ENCODE measurements at regions not wholly inside any gene's neighbourhood (a gene's known extent, or its start where the extent isn't known, plus 50 kb on each side); places are given as distances from the start of the nearest gene placed in this dataset.

DNA sequence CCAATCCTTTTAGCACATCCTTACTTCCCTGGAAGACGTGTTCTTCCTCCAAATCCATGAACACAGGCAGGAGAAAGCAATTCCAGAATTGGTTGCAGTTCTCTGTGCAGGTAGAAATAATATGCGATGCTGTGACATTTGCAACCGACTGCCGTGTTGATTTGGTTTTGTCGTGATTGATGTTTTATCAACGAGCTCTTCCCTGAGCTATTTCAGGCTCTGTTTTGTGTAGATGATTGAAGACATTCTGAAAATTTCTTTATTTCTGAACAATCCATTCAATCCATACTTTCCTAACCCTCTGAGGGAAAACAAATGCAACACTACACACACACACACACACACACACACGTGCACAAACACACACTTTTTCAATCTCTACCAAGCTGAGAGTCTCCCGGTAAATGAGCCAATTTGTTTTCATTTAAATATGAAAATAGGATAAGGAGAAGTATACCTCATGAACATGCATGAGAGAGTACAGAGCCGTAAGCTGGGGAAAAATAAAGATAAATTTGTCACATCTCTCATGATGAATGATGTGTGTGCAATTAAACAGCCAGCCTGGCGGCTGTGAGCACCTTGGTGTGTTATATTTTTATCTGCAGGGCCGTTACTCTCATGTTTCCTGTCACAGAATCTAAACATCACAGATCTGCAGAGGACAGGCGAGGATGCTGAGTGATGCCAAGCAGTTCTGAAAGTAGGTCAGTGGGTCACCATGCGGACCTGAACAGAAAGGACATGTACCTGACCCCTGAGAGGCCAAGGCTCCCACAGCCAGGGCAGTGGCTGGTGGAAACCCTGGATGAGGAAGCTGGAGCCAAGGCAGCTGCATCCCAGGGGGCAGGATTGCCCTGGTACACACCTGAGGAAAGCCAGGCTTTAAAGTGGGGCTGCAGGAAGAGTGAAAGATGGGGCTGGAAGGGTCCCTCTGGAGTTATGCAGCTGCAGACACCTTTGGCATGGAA lies 64.8 kb downstream of the PDCL3 start:
- no peak for DNase-seq

DNA sequence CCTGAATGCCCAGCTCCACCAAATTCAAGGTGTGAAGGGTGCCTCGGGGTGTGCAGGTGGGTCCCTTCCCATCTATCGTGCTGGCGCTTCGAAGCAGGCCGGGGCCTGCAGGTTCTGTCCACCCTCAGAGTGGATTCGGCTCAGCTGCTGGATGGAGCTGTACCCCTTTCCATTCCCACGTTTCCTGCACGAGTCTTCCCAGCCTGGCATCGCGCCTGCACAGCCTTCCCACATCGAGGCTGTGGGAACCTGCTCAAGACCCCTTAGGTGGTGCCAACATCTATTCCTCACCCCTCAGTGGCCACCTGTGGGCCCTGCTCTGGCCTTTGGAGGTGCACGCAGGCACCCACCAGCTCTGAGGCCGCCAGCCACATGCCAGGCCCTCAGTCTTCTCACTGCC lies 65.7 kb downstream of the PDCL3 start:
- no peak for DNase-seq

DNA sequence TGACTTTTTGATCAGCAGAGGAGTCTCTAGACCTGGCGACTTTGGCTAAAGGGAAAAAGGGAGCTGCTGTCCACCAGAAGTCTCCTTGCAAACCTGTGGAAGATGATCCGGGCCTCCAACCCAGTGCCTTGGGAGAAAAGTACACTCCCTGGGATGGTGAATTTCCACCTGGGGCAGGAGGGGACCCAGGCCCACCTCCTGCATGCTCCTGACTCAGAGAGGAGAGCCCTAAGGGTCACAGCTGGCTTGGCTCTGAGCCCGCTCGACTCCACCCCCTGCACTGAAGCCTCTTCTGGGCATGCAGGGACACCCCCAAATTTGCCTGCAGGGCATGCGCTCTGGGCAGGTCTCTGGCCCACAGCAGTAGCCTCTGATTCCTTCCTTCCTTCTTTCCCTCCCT lies 66.5 kb downstream of the PDCL3 start:
- no peak for DNase-seq

DNA sequence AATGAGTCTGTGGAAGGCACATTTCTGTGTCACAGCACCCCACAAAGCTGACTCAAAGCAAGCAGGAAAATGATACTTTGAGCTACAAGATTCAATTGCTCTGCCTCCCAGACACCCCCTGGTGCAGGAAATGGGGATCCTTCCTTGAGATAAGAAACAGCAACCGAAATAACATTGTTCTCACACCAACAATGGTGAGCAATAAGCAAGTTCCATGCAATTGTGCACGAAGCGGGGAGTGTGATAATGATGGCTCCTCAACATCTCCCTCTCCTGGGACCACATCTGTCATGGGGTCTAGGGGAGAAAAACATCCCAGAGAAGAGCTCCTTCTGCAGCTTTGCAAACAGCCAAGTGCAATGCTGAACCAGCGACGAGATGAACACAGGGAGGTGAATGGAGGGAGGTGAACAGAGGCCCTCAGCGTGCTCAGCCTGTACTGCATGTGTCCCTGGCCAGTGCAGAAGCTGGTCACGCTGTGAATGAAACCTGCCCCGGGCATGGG lies 67.7 kb downstream of the PDCL3 start:
- no peak for DNase-seq

DNA sequence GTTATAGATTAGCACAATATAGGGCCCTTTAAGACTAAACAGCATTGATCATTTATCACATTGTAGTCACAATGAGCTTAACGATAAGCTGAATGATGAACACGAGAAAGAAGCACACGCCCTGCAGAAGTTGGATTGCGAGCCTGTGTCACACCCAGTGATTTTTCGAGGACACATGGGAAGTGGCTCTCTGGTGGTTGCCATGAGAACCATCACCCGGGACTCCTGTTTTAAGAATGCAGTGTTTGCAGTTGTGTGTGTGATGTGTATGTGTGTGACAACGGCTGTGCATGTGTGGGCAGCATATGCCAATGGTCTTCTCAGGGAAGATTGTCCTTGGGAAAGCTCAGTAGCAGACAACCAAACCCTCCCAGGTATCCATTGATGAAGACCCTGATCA lies 69.2 kb downstream of the PDCL3 start:
- no peak for DNase-seq

DNA sequence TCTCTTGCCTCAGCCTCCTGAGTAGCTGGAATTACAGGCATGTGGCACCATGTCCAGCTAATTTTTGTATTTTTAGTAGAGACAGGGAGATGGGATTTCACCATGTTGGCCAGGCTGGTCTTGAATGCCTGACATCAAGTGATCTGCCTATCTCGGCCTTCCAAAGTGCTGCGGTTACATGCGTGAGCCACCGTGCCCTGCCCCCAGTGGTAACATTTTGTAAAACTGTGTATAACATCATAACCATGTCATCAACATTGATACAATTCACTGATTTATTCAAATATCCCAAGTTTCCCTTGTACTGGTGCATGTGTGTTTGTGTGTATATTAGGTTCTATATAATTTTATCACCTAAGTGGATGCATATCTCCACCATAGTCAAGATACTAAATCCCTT lies 70.0 kb downstream of the PDCL3 start:
- no peak for DNase-seq

DNA sequence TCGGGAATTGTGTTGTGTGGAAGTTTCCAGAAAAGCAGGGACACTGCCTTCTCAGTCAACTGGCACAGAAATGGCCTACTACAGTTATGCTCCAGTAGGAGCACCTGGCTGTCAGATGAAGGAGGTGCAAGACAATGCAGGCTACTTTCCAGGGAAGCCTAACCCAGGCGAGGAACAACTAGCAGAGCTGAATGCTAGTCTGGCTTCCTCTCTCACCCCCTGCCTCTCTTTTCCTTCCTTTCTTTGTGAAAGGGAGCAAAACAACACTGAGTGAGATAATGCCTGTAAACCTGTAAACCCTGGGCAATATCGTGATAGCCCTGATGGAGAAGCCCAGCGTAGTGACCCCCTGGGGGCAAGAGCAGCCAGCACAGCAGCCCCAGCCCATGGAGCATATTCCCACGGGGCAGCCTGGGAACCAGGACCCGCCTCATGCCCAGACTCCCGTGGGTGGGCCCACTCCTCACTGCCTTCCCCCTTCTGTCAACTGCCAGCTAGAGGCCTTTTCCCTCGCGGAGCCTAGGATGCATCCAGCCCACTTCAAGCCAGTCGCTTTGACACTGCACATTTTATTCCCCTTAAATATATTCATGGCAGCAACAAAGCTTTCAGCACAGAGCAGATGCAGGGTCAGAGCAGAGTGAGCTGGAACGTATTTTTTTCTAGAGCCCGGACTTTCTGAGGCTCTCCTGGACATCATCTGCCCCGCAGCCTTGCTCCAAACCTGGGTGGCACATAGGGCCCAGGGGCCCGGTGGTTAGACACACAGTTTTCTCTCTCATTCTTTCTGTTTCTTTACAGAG lies 77.0 kb downstream of the PDCL3 start:
- no peak for DNase-seq

DNA sequence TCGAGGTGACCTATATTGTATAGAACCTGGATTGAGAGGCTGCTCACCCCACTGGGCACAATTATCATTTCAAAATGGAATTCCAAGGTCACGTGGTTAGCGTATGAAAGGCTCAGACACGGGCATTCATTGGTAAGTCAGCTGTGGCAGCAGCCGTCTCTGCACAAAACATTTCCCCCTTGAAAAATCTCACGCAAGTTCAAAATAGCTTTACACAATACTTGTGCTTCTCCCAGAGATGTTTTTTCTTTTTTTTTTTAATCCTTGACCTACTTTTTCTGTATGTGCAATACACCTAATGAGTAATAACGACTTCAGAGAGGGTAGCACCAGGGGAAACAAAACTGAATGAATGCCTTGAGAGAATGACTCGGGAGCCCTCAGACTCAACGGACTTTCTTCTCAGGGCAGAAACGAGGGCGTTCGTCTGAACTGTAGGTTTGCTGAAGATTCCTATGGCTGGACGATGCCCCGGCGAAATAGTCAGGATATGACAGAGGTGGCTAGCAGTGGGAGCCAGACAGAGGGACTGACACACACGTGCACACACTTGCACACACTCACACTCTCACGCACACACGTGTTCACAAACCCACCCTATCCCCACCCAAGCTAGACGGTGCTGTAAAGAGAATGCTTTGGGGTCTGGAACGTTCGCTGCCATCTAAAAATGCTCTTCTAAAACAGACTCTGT lies 77.8 kb downstream of the PDCL3 start:
- no peak for DNase-seq

DNA sequence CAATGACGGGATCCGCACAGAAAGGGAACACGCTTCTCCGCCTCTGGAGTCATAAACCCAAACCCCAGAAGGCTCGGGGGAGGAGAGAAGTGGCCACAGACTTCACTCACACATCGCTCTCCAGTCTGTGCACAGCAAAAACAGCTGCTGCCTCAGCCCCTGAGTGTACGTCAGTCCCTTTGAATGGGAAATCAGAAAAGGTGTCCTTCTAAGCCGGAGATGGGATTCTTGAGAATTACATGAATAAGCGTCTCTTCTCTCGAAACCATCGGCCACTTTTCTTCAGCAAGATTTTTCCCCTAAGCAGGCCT lies 78.3 kb downstream of the PDCL3 start:
- DNase-seq: no peak

DNA sequence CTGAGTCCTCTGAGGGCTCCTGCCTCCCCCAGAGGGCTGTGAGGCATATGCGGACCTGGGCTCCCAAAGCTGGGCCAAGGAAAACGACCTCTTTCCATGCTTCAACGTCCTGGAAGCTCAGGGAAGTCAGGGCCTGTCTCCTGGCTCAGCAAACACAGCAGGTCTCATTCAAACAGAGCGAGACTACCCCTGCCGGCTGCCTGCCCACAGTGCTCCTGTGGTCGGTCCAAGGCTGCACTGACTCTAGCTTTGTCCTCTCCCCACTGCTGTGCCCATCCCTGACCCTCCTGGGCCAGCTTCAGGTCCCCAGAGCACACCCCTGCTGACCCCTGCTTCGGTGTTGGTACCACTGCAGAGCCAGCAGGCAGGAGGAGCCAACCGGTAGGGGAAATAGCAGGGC lies 79.6 kb downstream of the PDCL3 start:
- no peak for DNase-seq

DNA sequence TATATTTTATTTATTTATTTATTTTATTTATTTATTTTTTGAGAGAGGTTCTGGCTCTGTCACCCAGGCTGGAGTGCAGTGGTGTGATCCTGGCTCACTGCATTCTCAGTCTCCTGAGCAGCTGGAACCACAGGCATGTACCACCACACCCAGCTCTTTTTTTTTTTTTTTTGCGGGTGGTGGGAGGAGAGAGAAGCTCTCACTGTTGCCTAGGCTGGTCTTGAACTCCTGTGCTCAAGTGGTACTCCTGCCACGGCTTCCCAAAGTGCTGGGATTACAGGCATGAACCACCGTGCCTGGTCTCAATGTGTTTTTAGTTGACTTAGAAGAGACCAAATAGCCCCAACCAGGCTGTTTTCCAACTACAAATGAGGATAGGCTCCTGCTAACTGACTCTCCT lies 80.7 kb downstream of the PDCL3 start:
- DNase-seq: no peak

DNA sequence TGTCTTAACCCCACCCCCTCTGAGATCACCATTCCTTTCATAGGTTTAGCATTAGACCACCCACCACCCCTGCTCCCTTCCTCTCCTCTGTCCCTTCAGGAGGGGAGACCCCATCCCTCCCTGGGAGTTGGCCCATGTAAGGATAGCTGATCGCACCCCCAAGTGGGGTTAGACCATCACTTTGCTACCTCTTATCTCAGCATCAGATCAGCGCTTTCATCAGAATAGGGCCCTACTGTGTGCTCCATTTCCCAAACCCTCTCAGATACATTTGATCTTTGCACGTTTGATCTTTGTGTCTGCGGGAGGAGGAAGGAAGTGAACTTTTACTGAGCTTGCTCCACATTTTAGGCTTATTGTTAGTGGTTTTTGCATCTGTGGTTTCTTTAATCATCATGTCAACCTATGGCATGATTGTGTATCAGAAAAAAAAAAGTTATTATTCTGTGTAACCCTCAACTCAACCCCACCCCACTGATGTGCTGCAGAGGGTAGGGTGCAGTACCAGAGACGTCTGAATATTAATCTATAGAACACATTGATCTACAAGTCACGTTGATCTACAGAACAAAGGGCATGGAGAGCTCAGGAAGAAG lies 81.2 kb downstream of the PDCL3 start:
- DNase-seq: no peak

DNA sequence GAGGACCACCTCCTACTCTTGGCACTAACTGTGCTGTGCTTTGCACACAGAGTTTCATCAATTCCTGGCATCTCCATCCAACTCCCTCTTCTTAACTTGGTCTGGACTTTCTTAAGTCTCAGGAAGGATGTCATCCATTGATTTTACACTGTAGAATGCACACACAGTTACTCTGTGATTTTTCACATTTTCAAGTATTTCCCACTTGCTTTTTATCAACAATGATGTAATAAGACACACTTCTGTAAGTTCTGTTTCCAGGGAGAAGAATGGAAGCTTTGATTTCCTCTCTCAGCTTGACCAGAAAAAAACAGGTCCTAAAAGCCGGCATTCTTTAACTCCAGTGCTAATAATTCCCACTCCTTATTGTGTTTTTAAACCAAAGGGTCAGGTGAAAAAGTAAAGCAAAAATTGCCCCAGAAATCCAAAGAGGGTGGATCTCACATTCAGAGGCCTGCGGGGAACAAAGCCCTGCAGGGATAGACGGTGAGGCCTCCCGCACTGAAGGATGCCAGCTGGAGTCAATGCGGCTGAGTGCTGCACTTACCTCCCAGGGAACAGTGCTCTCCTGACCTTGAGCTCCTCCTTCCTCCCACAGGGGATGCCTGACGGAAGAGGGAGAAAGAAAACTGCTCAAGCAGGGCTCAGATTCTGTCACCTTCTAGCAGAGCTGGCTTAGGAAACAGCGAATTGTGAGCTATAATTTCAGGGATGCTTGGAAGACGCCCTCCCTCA lies 83.1 kb downstream of the PDCL3 start:
- no peak for DNase-seq

DNA sequence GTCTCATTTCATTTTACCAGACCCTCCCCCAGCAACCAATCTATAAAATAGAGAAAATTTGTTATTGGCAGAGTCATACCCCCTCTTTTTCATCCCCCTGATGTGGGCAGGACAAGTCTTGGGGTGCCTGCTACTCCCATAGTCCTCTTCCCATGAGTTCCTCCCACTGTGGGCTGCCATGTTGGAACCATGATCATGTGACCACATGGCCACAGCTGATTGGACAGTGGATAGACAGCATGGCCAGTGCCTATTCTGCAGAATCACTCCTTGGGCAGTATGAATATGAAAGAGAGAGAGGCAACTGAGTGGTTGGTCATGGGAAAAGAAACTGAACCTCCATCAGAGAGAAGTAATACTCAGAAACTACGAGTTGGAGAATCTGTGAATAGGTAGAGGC lies 84.9 kb downstream of the PDCL3 start:
- DNase-seq: no peak

DNA sequence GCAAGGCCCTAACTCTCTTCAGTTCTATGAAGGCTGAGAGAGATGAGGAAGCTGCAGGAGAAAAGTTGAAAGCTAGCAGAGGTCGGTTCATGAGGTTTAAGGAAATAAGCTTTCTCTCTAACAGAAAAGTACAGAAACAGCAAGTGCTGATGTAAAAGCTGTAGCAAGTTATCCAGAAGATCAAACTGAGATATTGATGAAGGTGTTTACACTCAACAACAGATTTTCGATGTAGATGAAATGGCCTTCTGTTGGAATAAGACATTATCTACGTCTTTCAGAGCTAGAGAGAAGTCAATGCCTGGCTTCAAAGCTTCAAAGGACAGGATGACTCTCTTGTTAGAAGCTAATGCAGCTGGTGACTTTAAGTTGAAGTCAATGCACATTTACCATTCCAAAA lies 87.4 kb downstream of the PDCL3 start:
- no peak for DNase-seq

DNA sequence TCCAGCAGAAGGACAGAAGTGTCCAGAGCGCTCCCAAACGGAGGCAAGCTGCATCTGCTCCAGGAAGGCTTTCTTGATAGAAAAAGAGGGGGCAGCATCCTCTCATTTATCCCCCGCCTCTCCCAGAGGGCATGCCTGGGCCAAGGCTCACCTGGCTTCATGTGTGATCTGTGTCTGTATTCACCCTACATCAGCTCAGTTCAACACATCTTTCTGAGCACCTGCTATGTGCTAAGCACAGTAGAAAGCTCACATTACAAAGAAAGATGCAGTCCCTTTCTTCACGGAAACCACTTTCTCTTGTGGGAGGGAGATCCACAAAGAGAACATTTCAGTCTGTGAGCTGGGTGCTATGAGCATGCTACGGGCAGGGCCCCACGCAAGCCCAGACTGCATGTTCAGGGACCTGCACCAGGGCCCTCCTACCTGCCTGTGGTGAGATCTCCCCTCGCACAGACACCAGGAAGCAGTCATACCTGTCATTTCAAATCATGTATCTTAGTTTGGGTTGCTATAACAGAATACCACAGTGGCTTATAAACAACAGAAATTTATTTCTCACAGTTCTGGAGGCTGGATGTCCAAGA lies 90.7 kb downstream of the PDCL3 start:
- no peak for DNase-seq

DNA sequence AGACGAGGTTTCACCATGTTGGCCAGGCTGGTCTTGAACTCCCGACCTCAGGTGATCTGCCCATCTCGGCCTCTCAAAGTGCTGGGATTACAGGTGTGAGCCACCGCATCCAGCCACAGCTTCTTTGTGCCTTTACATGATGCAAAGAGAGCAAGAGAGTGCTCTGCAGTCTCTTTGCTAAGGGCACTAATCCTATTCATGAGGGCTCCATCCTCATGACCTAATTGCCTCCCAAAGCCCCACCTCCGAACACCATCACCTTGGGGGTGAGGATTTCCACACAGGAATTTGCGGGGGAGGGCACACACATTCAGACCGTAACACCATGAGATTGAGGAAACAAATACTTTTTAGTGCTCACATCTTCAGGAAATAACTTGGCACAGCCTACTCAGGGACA lies 91.8 kb downstream of the PDCL3 start:
- DNase-seq: no peak

DNA sequence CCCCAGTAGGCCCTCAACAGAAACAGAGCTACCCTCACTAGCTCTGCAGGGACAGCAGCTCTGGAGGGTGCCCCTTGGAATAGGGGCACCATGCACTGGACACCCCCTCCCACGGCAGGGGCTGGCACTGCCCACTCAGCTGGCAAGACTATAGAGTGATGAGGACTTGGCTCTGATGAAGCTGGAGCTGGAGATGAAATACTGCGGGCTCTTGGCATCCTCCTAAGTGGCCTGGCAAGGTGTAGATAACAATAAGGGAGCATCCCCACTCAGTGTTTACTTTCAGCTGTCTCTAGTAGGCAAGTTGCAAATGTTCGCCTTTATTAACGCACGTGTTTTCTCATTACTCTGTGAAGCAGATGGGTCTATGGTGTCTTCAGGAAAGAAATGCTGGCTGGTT lies 92.7 kb downstream of the PDCL3 start:
- no peak for DNase-seq

DNA sequence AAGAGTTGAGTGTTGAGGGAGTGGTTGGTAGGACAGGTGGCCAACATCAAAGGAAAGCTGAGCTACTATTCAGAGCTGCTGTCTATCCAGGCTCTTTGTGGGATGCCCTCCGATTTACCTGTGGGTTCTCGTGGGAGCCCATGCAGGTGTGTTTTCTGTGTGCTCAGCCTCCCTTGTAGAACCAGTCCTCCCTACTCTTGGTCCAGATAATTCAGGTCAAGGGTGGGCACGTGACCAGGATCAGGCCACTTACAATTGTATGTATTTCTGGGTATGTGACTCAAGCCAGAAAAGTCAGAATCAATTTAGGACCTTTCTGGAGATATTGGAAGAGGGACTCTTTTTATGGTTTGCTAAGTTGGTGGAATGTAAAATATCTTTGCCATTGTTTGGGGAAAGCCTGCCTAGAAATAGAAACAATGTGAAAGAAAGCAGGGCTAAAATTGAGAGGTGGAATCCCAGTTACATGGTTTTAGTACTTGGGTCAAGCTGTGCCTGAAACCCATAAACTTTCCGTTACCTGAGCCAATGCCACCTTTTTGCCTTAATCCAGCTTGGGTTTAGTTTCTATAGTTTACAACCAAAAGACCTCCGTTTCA lies 93.2 kb downstream of the PDCL3 start:
- no peak for DNase-seq

DNA sequence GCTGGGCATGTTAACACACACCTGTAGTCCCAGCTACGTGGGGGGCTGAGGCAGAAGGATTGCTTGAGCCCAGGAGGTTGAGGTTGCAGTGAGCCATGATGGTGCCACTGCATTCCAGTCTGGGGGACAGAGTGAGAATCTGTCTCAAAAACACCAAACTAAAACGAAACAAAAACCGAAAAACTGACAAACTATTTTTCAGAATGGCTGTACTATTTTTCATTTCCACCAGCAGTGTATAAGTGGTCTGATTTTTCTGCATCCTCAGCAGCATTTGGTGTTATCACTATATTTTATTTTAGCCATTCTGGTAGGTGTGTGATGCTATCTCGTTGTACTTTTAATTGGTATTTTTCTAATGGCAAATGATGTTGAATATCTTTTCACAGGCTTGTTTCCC lies 95.2 kb downstream of the PDCL3 start:
- DNase-seq: no peak

DNA sequence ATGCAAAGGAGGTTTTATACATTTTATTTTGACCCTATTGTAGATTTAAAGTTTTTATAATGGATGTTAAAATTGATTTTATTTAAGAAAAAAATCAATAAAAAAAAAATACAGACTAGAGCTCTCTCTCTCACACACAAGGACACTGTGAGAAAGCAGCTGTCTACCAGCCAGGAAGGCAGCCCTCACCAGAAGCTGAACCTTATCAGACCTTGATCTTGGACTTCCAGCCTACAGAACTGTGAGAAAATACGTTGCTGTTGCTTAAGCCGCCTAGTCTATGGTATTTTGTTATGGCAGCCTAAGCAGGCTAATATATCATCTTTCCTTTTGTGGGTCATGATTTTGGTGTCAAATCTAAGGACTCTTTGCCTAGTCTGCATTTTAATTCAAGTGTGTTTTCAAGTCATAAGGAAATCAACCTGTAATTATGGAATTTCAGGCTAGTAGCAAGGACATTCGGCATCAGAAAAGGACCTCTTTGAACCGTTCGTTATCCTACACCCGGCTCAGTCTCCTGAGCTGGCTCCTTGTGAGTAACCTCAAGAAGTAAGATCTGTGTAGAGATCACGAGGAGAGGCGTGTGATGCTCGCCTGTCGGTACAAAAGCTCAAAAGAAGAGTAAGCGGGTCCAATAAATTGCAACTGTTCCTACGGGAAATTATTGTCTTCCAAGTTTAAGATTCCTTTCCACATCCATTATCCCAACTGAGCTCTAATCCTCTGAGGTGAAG lies 98.2 kb downstream of the PDCL3 start:
- DNase-seq: no peak

Data from activated effector memory CD4-positive, alpha-beta T cell treated with anti-CD3 and anti-CD28 coated beads, Interleukin-2, amount 50 U/mL, for 16 hours (primary cell).